HG03342 (cell line): ENCODE measurements at regions not wholly inside any gene's neighbourhood (a gene's known extent, or its start where the extent isn't known, plus 50 kb on each side); places are given as distances from the start of the nearest gene placed in this dataset.

Source experiments
- ATAC-seq: cut with Tn5 transposase; IDR thresholded peaks from one replicate; pipeline ENCODE4 v1.9.1; 2021; ENCODE audit warnings: mild to moderate bottlenecking, moderate library complexity; ENCODE audit not compliant: unreplicated experiment

- ATAC-seq: no peak
Measured at GRCh38 chr13:106918557-106918860, 350.6 kb upstream of the ARGLU1 start.

GRCh38 chr13:106917673-106918556 is 350.0 kb upstream of the ARGLU1 start:
- peak; percentile 94 for ATAC-seq

- no peak for ATAC-seq
Measured at GRCh38 chr13:106917024-106917571, 349.2 kb upstream of the ARGLU1 start.

GRCh38 chr13:106916329-106916976 is 348.5 kb upstream of the ARGLU1 start:
- ATAC-seq: no peak

DNA sequence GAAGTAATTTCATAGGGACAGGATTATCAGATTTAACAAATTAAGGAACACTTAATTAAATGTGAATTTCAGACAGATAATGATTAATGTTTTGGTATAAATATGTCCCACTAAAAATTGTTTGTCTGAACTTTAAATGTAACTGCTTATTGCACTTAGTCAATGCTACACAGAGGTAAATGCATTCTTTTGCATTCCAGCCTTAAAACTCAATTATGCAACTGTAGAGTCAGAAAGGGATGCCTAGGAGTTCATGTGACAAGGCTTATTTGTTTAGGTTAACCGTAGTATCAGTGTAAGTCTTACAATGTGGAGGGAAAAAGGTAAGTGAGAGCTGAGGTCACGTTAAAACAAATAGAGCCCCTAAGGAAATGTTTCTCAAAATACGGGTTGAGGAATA is 347.2 kb upstream of the ARGLU1 start:
- ATAC-seq: no peak

- ATAC-seq: no peak
Measured at GRCh38 chr13:106911627-106912026, 343.7 kb upstream of the ARGLU1 start.

DNA sequence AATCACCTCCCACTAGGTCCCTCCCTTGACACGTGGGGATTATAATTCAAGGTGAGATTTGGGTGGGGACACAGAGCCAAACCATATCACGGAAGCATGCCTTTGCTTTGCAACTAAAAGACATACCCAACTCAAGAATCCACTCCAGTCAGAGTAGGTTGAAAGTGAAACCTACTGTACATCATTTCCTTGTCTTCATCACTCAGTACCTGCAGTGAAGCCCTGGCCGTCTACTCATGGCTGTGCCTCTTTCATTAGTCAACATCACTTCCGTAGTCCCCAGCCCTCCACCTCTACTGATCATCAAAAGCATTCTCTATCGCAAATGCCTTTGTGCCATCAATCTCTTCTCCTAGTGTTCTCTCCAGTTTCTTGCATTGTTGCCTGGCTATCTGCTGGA is 343.1 kb upstream of the ARGLU1 start:
- no peak for ATAC-seq

- no peak for ATAC-seq
Measured at GRCh38 chr13:106906426-106906996, 338.6 kb upstream of the ARGLU1 start.

GRCh38 chr13:106905380-106906162 is 337.6 kb upstream of the ARGLU1 start:
- ATAC-seq: no peak

DNA sequence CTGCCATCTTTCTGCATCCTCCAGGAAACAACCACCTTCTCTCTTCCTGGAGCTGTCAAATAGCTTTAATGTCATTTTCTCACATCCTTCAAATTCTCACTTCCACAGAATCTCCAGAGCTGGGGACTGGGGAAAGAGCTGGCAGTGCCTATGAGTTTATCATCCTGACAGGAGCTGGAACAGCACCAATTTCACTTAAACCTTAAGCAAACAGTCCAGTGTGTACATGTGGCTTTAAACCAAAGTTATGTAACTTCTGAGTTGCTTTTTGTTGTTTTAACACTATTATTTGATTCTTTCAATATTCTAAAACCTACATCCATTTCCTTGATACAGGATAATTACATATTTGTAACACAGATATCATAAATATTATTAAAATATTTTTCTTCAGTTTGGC is 331.5 kb upstream of the ARGLU1 start:
- ATAC-seq: no peak

DNA sequence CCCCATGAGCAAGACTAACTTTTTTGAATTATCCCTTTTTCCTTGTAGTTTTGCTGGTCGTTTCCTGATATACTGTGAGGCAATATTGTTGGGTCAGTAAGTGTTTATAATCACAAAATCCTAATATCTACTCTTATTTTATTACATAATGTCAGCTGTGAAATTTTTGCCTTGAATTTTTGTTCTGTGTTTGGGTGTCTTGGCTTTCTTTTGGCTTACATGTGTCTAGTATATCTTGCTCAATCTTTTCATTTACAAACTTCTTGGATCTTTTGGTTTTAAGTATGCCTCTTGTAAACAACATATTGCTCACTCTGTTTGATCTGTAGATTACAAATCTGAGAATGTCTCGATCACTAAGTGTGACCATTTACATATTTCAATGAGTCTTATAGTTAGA is 330.3 kb upstream of the ARGLU1 start:
- no peak for ATAC-seq

DNA sequence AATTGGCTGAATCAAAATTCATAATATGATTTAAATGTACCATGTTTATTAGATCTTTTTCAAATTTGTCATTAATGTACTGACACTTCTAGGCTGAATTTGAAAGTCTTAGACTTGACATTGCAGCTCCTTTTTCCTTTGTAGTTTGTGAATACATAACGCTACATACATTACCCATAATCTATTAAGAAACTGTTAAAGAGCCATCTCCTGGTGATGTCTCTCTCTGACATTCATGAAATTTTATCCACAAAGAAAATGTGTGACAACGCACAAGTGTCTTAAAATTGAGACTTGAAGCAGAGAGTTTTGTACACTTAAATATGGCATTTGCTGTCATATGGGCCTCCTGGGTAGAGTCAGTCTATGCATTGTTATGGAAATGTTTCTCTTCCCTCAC is 320.2 kb upstream of the ARGLU1 start:
- no peak for ATAC-seq

DNA sequence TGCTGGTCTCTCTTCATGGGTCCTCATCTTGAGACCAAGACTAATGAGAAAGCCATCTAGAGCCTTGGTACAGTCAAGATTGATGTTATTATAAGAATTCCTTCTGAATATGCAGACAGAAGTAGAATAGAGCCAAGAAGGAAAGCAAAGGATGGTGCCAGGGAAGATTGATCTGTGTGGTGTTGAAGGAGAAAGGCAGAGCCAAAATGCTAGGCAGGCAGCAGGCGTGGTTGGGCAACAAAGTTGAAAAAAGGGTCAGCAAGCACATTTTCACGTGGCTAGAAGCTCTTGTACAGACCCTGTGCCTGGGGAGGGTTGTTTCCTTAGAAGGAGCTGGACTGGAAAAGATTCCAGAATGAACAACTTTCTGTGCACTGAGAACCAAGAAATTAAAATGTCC is 319.7 kb upstream of the ARGLU1 start:
- ATAC-seq: no peak

DNA sequence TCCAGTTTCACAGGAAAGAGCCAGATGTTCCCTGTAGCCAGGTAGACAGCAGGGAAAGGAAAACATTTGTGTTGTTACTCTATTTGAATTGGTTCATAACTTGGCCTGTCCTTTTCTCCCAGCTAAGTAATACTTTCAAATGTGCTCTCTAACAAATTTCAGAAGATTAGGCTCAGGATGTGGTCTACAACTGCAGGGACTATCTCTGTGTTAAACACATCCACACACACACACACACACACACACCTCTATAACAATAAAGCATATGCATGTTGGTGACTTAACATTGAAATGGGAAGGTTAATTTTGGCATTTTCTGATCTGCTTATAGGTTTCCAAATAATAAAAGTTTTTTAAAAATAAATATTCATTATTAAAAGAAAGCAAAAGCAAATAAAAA is 316.0 kb upstream of the ARGLU1 start:
- no peak for ATAC-seq

DNA sequence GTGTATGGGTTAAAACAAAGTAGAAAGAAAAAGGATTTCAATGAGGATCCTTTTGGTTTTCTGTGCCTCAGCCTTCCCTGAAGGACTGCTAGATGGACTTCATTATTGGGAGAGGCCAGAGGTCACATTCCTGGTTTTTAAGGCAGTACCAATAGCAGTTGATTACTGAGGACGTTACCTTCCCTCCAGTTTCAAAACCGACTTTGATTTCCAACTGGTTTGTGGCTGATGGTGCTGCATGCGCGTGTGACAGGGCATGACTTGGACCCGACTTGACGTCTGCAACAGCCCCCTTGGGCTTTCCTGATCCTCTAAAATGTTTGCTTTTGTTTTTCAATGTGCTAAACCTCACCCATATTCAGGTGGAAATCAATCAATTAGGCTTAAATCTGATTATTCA is 314.3 kb upstream of the ARGLU1 start:
- ATAC-seq: no peak

GRCh38 chr13:106879806-106880205 is 311.9 kb upstream of the ARGLU1 start:
- no peak for ATAC-seq

GRCh38 chr13:106874323-106874722 is 306.4 kb upstream of the ARGLU1 start:
- no peak for ATAC-seq

- ATAC-seq: no peak
Measured at GRCh38 chr13:106873810-106874209, 305.9 kb upstream of the ARGLU1 start.

DNA sequence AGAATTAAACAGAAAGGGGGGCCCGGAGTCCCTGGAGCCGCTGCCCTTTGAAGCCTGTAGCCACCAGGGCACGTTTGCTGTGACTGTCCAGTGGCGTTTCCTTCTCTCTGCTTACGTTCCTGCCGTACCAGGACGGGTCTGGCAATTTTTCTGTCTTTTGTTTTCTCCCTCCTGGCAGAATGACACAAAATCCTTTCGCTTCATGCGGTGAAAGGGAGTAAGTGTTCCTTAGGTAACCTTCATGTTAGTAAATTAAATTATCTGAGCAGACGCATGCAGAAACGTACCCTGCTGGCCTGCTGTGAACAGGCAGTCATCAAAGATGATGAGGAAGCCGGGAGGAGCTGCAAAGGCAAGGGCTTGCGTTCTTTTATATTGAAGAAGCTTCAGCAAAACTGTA is 299.3 kb upstream of the ARGLU1 start:
- ATAC-seq: no peak

DNA sequence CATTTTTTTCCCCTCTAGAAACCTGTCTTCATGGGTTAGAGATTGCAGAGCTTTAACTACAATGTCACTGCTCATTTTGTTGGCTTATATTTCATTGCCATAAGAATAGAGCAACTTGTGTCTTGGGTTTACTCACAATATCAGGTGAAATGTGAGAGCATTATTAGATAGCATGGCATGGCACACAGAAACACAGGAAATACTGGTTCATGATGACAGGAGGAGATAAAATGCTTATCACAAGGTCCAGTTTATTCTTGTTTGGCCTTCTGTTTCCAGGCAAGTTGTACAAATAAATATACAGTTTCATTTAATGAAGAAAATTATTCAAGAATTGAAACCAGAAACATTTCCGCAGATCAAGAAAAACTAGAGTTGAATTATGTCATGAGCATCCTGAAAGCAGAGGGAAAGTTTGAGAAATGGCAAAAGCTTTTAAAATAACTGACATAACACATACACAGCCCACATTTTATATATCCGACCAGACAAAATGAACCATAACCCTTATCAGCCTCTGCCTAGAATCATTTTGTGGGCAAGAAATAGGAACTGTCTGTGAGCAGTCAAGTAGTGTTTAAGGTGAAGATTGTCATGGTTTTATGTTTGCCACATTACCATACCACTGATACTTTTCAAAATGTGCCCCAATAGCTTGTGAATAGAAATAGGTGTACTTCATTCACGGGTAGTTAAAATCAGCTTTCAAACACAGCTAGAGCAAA is 297.9 kb upstream of the ARGLU1 start:
- ATAC-seq: no peak

GRCh38 chr13:106859533-106859904 is 291.6 kb upstream of the ARGLU1 start:
- ATAC-seq: no peak
